ENCODE measurements at regions not wholly inside any gene's neighbourhood (a gene's known extent, or its start where the extent isn't known, plus 50 kb on each side); places are given as distances from the start of the nearest gene placed in this dataset.

DNA sequence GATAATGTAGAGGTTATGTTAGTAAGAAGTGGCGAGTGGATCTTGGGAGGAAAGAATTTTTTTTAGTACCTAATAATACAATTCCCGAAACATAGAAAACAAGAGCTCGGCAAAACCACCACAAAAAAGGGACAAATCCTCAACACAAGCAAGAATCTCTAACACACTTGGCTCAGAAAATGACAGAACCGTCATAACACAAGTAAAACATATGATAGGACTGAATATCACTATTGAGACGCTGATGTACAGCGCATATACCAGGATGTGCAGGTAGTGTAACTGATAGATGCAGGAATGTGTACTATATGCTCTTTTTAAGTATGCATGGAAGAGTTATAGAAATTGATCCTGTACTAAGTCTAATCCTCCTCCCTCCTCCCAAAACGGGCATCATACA is 564.5 kb downstream of the BCL11B start:
- Histone ChIP-seq H3K27ac (no peak overlapping the region), H3K4me3 (no peak overlapping the region), H3K27me3 (peaks cover 26% of the 10 kb centered on the region), H3K9me3 (no peaks in the 10 kb centered on the region), H3K36me3 (no peaks in the 10 kb centered on the region), H3K4me1 (no peaks in the 10 kb centered on the region)
- no peak for TF ChIP-seq POLR2AphosphoS5 (IDR thresholded peaks at IDR 0.05)
- no peak for TF ChIP-seq EP300 (IDR thresholded peaks at IDR 0.05)
- TF ChIP-seq, protein P1, sequence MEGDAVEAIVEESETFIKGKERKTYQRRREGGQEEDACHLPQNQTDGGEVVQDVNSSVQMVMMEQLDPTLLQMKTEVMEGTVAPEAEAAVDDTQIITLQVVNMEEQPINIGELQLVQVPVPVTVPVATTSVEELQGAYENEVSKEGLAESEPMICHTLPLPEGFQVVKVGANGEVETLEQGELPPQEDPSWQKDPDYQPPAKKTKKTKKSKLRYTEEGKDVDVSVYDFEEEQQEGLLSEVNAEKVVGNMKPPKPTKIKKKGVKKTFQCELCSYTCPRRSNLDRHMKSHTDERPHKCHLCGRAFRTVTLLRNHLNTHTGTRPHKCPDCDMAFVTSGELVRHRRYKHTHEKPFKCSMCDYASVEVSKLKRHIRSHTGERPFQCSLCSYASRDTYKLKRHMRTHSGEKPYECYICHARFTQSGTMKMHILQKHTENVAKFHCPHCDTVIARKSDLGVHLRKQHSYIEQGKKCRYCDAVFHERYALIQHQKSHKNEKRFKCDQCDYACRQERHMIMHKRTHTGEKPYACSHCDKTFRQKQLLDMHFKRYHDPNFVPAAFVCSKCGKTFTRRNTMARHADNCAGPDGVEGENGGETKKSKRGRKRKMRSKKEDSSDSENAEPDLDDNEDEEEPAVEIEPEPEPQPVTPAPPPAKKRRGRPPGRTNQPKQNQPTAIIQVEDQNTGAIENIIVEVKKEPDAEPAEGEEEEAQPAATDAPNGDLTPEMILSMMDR (IDR thresholded peaks at IDR 0.05) = no peak
- no peak for TF ChIP-seq POLR2A (IDR thresholded peaks at IDR 0.05)
- ATAC-seq = no peak
- 86 to 90% methylated on average over 6 to 7 of the region's 7 CpGs for WGBS, 2 donors (ENCODE audit: low coverage in 1 of 2)

DNA sequence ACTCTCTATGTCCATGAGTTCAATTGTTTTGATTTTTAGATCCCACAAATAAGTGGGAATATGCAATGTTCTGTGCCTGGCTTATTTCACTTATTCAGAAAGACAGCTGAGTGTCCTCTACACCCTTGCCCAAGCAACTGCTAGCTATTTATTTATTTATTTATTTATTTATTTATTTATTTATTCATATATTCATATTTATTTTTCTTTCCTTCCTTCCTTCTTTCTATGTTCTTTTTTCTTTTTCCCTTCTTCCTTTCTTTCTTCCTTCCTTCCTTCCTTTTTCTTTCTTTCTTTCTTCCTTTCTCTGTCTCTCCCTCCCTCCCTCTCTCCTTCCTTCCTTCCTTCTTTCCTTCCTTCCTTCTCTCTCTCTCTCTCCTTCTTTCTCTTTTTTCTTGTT is 563.4 kb downstream of the BCL11B start:
- no peak for ATAC-seq
- H3K36me3 ChIP-seq = no peaks in the 10 kb centered on the region
- TF ChIP-seq, protein P1 (IDR thresholded peaks at IDR 0.05) = no peak
- TF ChIP-seq POLR2AphosphoS5 (IDR thresholded peaks at IDR 0.05) (no peak), POLR2A (IDR thresholded peaks at IDR 0.05) (no peak), EP300 (IDR thresholded peaks at IDR 0.05) (no peak)
- H3K27me3 ChIP-seq = peaks cover 17% of the 10 kb centered on the region
- H3K4me1 ChIP-seq = no peaks in the 10 kb centered on the region
- H3K4me3 ChIP-seq = no peak overlapping the region
- H3K9me3 ChIP-seq = no peaks in the 10 kb centered on the region
- no peak overlapping the region for H3K27ac ChIP-seq

DNA sequence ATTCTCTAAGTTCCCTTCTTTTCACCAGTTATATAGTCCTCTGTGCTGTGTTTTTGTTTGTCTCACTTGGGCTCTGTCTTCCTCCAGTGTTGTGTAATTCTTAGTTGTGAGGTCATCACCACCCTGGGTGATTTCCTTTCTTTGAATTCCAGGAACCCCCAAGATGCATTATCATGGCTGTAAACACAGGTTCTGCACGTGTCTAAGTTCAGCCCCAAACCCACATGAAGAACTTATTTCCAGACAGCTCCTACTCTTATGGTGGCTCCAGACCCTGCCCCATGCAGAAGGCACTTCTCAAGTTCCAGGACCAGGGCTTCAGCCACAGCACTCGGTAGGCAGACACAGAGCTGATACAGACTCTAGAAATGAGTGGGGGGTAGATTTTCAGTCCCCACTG is 560.5 kb downstream of the BCL11B start:
- Histone ChIP-seq H3K27ac (no peak overlapping the region), H3K36me3 (no peaks in the 10 kb centered on the region), H3K27me3 (peaks cover 14% of the 10 kb centered on the region), H3K4me3 (no peak overlapping the region), H3K9me3 (no peaks in the 10 kb centered on the region), H3K4me1 (no peaks in the 10 kb centered on the region)
- ATAC-seq = no peak
- TF ChIP-seq POLR2AphosphoS5 (IDR thresholded peaks at IDR 0.05) = no peak
- TF ChIP-seq, protein P1 (IDR thresholded peaks at IDR 0.05) = no peak
- 30 to 41% methylated on average over 2 of the region's 2 CpGs for WGBS, 2 donors (ENCODE audit: low coverage in 1 of 2)

DNA sequence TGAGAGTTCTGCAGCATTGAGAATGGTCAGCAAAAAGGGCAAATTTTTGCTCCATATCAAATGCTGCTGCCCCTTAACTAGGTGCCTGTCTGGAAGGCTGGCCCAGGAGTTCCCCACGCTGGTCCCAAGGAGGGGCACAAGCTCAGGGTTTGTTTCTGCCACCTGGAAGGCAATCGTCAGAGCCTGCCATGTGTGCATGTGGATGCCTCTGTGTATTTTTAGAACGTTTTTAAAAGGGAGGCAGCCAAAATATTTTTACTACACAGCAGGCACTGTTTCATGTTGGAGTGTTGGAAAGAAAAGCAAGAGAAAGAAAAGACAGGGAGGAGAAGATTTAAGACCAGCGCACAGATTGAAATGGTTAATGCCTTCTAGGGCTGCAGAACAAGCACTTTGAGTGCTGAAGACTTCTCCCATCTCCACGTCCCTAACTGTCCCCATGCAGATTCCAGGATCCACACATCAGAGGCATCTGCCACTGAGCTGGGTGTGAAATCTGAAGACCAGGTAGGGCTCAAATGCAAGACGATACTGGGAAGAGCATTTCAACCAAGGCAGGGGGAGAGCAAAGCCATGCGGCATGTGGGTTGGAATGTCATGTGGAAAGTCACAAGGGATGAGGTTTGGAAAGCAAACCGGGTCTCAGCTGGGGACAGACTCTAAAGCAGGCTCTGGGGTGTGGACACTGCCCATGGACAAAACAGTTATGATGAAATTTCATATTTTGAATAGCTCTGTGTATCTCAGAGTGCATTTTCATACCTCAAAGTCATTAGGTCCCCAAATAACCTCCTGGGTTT is 557.2 kb downstream of the BCL11B start:
- Histone ChIP-seq H3K9me3 (no peaks in the 10 kb centered on the region), H3K27me3 (peaks cover 14% of the 10 kb centered on the region), H3K36me3 (no peaks in the 10 kb centered on the region), H3K4me3 (no peak overlapping the region), H3K27ac (no peak overlapping the region), H3K4me1 (no peaks in the 10 kb centered on the region)
- WGBS, 2 donors (ENCODE audit: low coverage in 1 of 2) = 36 to 40% methylated on average over 5 to 8 of the region's 8 CpGs
- TF ChIP-seq EP300 (IDR thresholded peaks at IDR 0.05) (no peak), POLR2A (IDR thresholded peaks at IDR 0.05) (no peak), POLR2AphosphoS5 (IDR thresholded peaks at IDR 0.05) (no peak)
- TF ChIP-seq, protein P1 (IDR thresholded peaks at IDR 0.05) = no peak
- ATAC-seq = no peak

DNA sequence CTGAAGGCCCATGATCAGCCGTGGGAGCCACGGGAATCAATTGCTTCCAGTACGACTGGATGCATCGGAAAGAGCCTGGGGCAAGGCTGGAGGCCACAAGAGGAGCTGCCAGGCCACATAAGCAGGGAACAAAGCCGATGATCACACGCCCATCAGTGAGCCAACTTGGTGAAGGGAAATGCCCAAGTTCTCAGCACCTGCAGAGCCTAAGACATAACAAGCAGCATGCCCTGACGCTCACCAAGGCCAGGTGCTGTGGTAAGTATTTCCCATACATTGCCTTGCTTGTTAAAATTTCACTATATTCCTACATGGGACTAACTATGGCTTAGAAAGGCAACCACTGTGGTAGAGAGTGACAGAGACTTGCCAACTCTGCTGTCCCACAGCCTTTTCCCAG is 555.9 kb downstream of the BCL11B start:
- Histone ChIP-seq H3K27ac (no peak overlapping the region), H3K4me1 (no peaks in the 10 kb centered on the region), H3K27me3 (peaks cover 13% of the 10 kb centered on the region), H3K9me3 (no peaks in the 10 kb centered on the region), H3K36me3 (no peaks in the 10 kb centered on the region), H3K4me3 (no peak overlapping the region)
- no peak for TF ChIP-seq EP300 (IDR thresholded peaks at IDR 0.05)
- no peak for TF ChIP-seq POLR2AphosphoS5 (IDR thresholded peaks at IDR 0.05)
- TF ChIP-seq POLR2A (IDR thresholded peaks at IDR 0.05) = no peak
- TF ChIP-seq, protein P1 (IDR thresholded peaks at IDR 0.05) = no peak
- ATAC-seq = no peak
- 83% methylated on average over 3 of the region's 7 CpGs; no CpG with 5 or more reads in 1 of the 2 donors for WGBS, 2 donors (ENCODE audit: low coverage in 1 of 2)
